Stimulated activated naive CD8-positive, alpha-beta T cell treated with anti-CD3 and anti-CD28 coated beads, Interleukin-15, Interleukin-2, amounts not matched to agents 100 ng/mL and 50 ng/mL, for 24 hours (primary cell): ENCODE measurements at regions not wholly inside any gene's neighbourhood (a gene's known extent, or its start where the extent isn't known, plus 50 kb on each side); places are given as distances from the start of the nearest gene placed in this dataset.

Source experiments
- H3K27ac Mint-ChIP-seq: one replicate; pipeline ENCODE4 v1.8.0; 2021; ENCODE audit warnings: mild to moderate bottlenecking, mixed read lengths
- H3K27me3 Mint-ChIP-seq: one replicate; pipeline ENCODE4 v1.8.0; 2021; ENCODE audit warnings: mixed read lengths
- H3K36me3 Mint-ChIP-seq: one replicate; pipeline ENCODE4 v1.8.0; 2021; ENCODE audit warnings: low read depth, mixed read lengths
- H3K4me1 Mint-ChIP-seq: one replicate; pipeline ENCODE4 v1.8.0; 2021; ENCODE audit warnings: low read depth, mixed read lengths
- H3K4me3 Mint-ChIP-seq: one replicate; pipeline ENCODE4 v1.8.0; 2021; ENCODE audit warnings: mild to moderate bottlenecking, mixed read lengths
- H3K9me3 Mint-ChIP-seq: one replicate; pipeline ENCODE4 v1.8.0; 2021; ENCODE audit warnings: mixed read lengths

DNA sequence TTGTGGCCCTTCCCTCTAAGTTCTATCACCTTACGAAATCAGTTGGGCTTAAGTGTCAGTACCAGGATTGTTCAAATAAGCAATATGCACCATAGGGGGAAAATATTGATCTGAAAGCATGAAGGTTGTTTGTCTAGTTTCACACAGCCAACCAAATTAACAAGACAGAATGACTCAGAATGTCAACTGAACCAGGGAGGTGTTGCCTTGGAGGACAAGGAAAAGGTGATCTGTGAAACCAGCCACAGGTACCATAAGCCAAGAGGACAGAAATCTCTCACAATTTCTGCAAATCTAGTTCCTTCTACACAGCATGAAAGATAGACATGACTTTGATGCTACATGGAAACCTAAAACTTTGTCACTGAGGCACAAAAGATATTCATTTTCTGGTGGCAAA, 297.9 kb downstream of the BCL11B start:
- H3K9me3 Mint-ChIP-seq: peaks cover 3% of the 10 kb centered on the region

DNA sequence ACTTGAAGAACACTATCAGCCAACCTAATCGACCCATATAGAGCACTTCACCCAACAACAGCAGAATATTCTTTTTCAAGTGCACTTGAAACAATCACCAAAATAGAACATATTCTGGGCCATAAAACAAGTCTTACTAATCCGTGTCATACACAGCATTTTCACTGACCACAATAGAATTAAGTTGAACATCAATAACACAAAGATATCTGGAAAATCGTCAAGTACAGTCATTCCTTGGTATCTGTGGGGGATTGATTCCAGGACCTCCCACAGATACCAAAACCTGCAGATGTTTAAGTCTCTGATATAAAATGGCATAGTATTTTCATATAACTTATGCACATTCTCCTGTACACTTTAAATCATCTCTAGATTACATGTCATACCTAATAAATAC, 295.7 kb downstream of the BCL11B start:
- Mint-ChIP-seq H3K4me3 (no peak overlapping the region), H3K9me3 (peaks cover 9% of the 10 kb centered on the region), H3K4me1 (peaks cover 6% of the 10 kb centered on the region), H3K27ac (no peak overlapping the region), H3K36me3 (no peaks in the 10 kb centered on the region), H3K27me3 (no peaks in the 10 kb centered on the region)

More for the DNA sequence above, 297.9 kb downstream of the BCL11B start:
- Mint-ChIP-seq H3K36me3 (no peaks in the 10 kb centered on the region), H3K4me1 (peaks cover 6% of the 10 kb centered on the region), H3K4me3 (no peak overlapping the region), H3K27me3 (no peaks in the 10 kb centered on the region), H3K27ac (no peak overlapping the region)

DNA sequence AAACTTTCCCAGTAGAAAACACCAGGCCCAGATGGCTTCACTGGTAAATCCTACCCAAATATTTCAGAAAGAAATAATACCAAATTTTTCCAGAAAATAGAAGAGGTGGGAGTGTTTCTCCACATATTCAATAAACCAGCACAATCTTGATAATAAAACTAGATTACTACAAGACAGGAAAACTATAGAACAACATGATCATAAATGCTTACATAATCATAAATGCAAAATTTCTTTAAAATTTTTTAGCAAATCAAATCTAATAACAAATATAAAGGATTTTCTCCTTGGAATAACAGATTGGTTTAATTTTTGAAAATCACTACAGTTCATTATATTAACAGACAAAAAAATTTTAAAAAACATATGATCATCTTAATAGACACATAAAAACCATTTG, 294.5 kb downstream of the BCL11B start:
- peaks cover 9% of the 10 kb centered on the region for H3K9me3 Mint-ChIP-seq
- no peak overlapping the region for H3K4me3 Mint-ChIP-seq
- no peaks in the 10 kb centered on the region for H3K36me3 Mint-ChIP-seq
- H3K27ac Mint-ChIP-seq: no peak overlapping the region
- H3K27me3 Mint-ChIP-seq: no peaks in the 10 kb centered on the region
- H3K4me1 Mint-ChIP-seq: peaks cover 6% of the 10 kb centered on the region

DNA sequence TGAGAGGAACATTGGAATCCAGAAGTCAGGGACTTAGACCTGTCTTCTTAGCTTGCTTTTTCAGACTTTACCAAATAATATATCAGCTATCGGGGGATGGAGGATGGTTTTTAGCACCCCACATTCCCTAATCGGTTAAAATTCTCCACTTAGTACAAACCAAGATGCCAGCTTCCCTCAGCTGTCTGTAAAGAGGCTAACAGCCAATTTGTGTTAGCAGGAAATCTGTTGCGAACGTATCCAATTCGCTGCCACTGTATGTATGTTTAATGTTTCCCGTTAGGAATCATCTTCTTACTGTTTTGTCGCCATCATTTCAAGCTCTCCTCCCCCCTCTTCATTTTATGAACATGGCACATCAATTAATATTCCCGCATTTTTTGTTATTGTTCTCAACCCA, 289.0 kb downstream of the BCL11B start:
- Mint-ChIP-seq H3K4me3 (no peak overlapping the region), H3K27ac (no peak overlapping the region), H3K36me3 (no peaks in the 10 kb centered on the region), H3K4me1 (peaks cover 32% of the 10 kb centered on the region), H3K9me3 (peaks cover 9% of the 10 kb centered on the region), H3K27me3 (no peaks in the 10 kb centered on the region)

DNA sequence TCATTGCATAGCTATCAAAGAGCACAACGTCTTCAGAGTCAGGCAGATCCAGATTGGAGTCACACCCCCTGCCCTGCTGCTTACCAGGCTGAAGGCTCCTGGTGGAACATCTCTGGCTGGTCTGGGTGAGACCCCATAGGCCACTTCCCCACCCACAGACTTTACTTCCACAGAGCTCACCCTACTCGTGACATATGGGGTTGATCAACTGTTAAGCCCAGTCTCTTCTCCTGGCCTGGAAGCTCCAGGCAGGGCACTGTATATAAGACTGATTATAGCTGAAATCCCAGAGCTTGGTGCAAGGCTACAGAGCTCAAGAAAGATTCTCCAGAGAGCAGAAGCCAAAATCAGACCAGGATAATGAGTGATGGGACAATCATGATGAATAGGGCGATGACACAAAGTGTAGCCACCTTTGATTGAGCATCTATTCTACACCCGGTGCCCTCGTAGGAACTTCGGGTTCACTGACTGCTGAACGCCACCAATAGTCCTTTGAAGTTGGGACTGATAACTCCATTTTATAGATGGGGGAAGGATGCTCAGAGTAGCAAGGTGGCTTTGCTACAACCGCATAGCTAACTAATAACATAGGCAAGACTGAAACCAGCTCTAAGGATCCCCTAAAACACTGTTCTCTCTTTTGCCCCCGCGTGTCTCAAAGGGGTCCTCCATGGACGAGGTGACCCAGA, 287.8 kb downstream of the BCL11B start:
- no peak overlapping the region for H3K4me3 Mint-ChIP-seq
- H3K27me3 Mint-ChIP-seq: no peaks in the 10 kb centered on the region
- H3K4me1 Mint-ChIP-seq: peaks cover 32% of the 10 kb centered on the region
- H3K9me3 Mint-ChIP-seq: peaks cover 5% of the 10 kb centered on the region
- H3K27ac Mint-ChIP-seq: peak overlapping the region; percentile 81
- H3K36me3 Mint-ChIP-seq: no peaks in the 10 kb centered on the region

DNA sequence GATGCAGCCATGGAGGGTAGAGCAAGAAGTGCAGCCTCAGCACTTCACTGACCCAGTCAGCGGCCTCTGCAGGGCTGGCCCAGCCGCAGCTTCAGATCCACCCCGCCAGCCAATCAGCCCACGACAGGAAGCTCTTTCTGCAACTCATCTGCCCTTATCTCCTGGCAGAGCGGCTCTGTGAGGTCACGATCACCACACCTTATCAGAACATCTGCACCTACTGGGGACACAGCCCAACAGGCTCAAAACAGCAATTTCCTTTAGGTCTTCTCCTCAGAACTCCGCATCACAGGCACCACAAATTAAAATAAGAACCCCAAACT, 287.3 kb downstream of the BCL11B start:
- Mint-ChIP-seq H3K36me3 (no peaks in the 10 kb centered on the region), H3K4me1 (peaks cover 32% of the 10 kb centered on the region), H3K4me3 (no peak overlapping the region), H3K9me3 (peaks cover 5% of the 10 kb centered on the region), H3K27ac (peak overlapping the region; percentile 81), H3K27me3 (no peaks in the 10 kb centered on the region)

DNA sequence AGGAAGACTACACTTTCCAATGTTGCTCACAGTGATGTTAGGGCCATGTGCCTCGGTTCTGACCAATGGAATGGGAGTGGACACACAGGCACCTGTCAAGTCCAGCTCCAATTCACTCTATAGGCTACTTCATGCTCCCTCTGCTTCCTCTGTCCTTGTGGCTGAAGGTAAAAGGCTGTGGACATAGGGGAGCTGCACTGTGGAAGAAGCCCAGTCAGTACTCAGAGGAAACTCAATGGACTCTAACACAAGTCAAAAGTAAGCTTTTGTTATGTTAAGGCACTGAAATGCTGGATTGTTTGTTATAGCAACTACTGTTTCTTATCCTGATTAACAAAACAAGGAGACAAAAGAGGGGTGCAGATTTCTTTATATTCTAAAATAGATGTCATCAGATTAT, 278.2 kb downstream of the BCL11B start:
- Mint-ChIP-seq H3K27me3 (no peaks in the 10 kb centered on the region), H3K4me1 (peaks cover 19% of the 10 kb centered on the region), H3K36me3 (no peaks in the 10 kb centered on the region), H3K4me3 (no peak overlapping the region), H3K27ac (no peak overlapping the region), H3K9me3 (no peaks in the 10 kb centered on the region)

DNA sequence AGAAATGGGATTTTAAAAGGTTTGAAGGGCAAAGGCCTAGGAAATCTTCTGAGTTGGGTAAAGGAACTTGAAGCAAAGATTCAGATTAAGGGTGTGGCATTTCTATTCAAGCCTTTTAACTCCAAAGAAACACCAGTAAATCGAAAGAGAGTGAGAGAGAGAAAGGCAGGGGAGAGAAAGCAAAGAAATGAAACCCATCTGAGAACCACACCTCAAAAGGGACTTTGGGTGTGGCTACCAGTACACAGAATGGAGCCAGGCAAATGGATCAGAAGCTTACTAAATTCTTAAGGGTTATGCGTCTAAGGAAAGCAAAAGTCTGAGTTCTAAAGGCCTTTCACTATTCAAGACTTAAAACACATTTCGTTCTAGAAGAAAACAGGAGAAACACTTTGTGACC, 277.4 kb downstream of the BCL11B start:
- H3K4me3 Mint-ChIP-seq: no peak overlapping the region
- no peak overlapping the region for H3K27ac Mint-ChIP-seq
- peaks cover 19% of the 10 kb centered on the region for H3K4me1 Mint-ChIP-seq
- H3K9me3 Mint-ChIP-seq: no peaks in the 10 kb centered on the region
- no peaks in the 10 kb centered on the region for H3K36me3 Mint-ChIP-seq
- no peaks in the 10 kb centered on the region for H3K27me3 Mint-ChIP-seq

DNA sequence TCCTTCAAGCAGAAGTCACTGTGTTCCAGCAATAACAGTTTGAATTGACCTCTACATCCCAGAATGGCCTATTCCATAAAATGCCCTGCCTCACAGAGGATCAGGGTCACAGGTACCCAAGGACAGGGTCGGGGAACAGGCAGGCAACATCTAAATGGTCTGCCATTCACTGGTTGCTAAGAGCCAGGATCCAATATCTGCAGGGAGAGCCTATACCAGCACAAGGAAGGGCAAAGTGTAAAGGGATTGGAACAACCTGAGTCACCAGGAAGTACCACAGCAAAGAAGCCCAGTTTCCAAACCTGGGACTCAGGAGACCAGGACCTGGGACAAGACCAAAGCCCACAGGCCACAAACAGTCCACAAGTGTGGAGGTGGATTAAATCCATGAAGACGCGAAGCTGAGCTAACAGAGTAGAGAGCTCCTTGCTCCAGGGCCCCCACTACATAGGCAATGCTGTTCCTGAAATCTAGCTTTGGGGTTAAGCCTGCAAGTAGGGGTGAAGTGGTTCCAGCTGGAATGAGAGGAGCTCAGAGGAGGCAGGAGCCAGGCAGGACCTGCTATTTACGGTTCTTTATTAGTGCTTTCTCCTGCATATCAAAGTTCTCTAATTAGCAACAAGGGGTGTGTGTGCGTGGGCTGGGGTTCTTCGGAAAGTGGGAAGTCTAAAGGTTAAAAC, 274.3 kb downstream of the BCL11B start:
- no peaks in the 10 kb centered on the region for H3K36me3 Mint-ChIP-seq
- H3K27me3 Mint-ChIP-seq: no peaks in the 10 kb centered on the region
- H3K4me1 Mint-ChIP-seq: peaks cover 19% of the 10 kb centered on the region
- no peaks in the 10 kb centered on the region for H3K9me3 Mint-ChIP-seq
- H3K27ac Mint-ChIP-seq: no peak overlapping the region
- no peak overlapping the region for H3K4me3 Mint-ChIP-seq

DNA sequence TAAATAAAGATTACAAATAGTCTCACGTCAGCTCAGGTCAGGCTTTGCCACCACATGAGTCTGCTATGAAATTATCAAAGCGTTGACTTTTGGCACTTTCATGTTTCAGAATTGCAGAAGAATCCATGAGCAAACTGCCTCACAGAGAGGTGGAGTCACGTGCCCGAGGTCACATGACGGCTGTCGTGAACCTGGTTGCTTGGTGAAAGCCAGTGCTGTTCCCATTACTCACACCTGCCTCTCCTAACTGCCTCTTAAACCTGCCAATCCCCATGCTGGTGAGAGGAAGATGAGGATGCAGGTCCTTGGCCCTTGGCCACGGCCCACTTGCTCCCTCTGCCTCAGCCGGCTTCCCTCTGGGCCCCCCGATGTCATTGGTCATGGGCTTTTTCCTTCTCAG, 272.7 kb downstream of the BCL11B start:
- Mint-ChIP-seq H3K9me3 (no peaks in the 10 kb centered on the region), H3K36me3 (no peaks in the 10 kb centered on the region), H3K4me3 (no peak overlapping the region), H3K4me1 (peaks cover 11% of the 10 kb centered on the region), H3K27me3 (no peaks in the 10 kb centered on the region), H3K27ac (no peak overlapping the region)

DNA sequence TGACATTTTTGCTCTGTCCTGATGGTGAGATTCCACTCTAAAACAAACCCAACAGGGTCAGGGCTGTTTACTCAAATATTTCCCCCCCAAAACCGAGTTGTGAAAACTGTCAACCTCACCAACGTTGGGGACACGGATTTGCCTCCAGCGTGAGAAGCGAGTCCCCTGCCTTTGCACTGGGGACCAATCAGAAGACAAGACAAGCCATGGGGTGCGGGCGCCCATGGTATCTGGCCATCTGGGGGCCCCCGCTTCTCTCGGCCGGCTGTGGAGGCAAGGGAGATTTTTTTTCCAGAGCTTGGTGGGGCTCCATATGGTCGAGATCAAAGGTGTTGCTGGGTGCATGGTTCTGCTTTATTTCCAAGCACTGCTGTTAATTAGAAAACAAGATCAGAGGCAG, 272.1 kb downstream of the BCL11B start:
- Mint-ChIP-seq H3K4me3 (no peak overlapping the region), H3K9me3 (no peaks in the 10 kb centered on the region), H3K27me3 (no peaks in the 10 kb centered on the region), H3K27ac (no peak overlapping the region), H3K36me3 (no peaks in the 10 kb centered on the region), H3K4me1 (peaks cover 5% of the 10 kb centered on the region)

DNA sequence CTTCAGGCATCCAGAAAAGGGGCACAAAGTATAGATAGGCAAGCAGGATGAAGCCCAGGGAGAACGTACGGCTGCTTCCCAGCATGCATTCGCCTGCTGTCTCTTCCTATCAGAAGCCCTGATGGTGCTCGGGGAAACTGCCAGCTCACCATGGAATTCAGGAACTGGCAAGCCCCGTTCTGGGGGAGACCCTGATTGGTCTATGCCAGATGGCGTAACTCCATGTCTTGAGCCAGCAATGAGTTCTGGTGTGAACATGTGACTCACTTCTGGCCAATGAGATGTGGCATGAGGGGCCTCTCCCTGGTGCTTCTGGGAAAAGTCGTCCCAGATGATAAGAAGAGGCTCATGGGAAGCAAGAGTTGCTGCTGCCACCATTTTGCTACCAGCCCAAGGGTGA, 270.8 kb downstream of the BCL11B start:
- no peak overlapping the region for H3K4me3 Mint-ChIP-seq
- H3K36me3 Mint-ChIP-seq: no peaks in the 10 kb centered on the region
- no peaks in the 10 kb centered on the region for H3K9me3 Mint-ChIP-seq
- no peak overlapping the region for H3K27ac Mint-ChIP-seq
- no peaks in the 10 kb centered on the region for H3K27me3 Mint-ChIP-seq
- H3K4me1 Mint-ChIP-seq: no peaks in the 10 kb centered on the region

DNA sequence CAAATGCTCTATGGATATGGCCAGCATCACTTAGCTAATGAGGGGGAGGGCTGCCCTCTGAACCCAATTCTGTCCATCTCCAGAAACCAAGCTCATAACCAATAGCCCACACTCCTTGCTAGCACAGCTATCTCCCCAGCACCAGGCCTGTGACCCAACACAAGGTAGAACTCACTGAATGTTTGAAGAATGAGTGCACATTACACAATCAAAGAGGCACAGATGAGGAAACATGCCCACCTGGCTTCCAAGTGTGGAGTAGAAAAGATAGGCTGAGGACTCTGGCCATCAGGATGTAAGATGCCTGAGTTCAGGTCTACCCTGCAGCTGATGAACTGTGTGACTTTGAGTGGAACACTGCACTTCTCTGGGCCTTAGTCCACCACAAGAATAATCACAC, 268.4 kb downstream of the BCL11B start:
- H3K36me3 Mint-ChIP-seq: no peaks in the 10 kb centered on the region
- H3K4me3 Mint-ChIP-seq: no peak overlapping the region
- no peaks in the 10 kb centered on the region for H3K4me1 Mint-ChIP-seq
- H3K27me3 Mint-ChIP-seq: no peaks in the 10 kb centered on the region
- H3K9me3 Mint-ChIP-seq: no peaks in the 10 kb centered on the region
- H3K27ac Mint-ChIP-seq: no peak overlapping the region

DNA sequence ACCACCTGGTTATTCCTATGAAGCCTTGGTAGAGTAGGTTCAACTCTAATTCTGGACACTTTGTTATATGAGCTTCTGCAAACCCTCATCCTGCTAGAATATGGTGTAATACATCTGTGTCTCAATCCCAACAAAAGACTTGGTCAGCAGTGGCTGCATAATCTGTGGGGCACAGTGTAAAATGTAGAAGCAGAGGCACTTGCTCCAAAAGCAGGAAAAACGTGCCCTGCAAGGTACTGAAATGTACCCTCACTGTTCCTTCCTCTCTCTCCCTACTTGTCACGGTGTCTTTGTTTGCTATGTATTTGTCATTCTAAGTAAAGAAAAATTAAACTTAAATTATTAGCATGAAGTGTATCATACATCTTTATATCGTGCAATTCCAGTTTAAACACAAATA, 267.9 kb downstream of the BCL11B start:
- Mint-ChIP-seq H3K27me3 (no peaks in the 10 kb centered on the region), H3K9me3 (no peaks in the 10 kb centered on the region), H3K4me3 (no peak overlapping the region), H3K36me3 (no peaks in the 10 kb centered on the region), H3K4me1 (no peaks in the 10 kb centered on the region), H3K27ac (no peak overlapping the region)

DNA sequence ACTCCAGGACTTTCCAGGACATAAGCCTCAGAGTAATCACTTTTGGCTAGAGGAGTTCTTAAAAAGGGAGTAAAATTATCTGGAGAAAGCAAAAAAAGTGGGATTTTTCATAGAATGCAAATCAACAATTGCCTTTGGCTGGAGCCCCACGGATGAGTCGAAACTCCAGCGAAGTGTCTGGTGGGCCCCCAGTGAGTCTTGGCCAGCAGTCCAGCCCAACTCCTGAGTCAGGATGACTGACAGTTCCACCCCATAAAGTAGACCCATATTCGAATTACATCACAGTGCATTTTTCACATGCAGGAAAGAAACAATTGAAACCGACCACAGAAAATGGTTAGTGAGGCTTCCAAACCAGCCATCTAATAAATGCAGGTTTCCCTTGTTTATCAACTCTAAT, 265.7 kb downstream of the BCL11B start:
- Mint-ChIP-seq H3K36me3 (no peaks in the 10 kb centered on the region), H3K27me3 (no peaks in the 10 kb centered on the region), H3K4me3 (no peak overlapping the region), H3K27ac (no peak overlapping the region), H3K9me3 (no peaks in the 10 kb centered on the region), H3K4me1 (peaks cover 6% of the 10 kb centered on the region)

DNA sequence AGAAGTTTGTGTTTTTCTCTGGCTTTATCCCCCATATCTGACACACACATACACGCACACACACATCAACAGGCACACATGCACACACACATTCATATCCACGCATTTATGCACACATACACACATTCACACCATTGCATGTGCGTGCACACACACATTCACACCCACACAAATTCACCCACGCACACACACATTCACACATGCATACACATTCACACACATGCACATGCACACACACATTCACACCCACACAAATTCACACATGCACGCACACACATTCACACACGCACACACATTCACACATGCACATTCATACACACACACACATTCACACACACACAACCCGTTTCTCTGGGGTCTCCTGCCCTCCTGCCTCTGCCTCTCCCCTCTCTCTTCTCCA, 264.2 kb downstream of the BCL11B start:
- Mint-ChIP-seq H3K27me3 (no peaks in the 10 kb centered on the region), H3K36me3 (no peaks in the 10 kb centered on the region), H3K27ac (no peak overlapping the region), H3K4me3 (no peak overlapping the region), H3K4me1 (peaks cover 6% of the 10 kb centered on the region), H3K9me3 (no peaks in the 10 kb centered on the region)
